ENCODE measurements at regions not wholly inside any gene's neighbourhood (a gene's known extent, or its start where the extent isn't known, plus 50 kb on each side); places are given as distances from the start of the nearest gene placed in this dataset.

DNA sequence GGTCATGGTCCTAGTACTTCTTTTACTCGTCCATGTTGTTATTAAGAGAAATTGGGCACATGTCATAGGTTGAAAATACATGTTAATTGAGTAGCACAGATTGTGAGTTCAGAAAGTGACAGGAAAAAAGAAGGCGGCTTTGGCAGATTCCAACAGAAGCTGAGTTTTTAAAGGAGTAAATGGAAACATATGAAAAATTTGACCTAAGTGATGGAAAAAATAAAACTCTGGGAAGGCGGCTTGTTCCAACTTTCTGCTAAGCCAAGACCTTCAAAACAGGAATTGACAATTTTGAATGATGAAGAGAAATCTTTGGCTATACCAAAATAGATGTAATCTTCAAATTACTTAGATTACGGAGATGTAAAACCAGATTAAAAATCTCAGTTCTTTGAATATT, 868.0 kb downstream of the EPHA4 start:
- H3K9me3 ChIP-seq, result peaks cover 0 to 2% of the 10 kb centered on the region in 2 donors
- H3K27ac ChIP-seq, result no peak overlapping the region
- no peaks in the 10 kb centered on the region for H3K27me3 ChIP-seq
- TF ChIP-seq, protein P1, sequence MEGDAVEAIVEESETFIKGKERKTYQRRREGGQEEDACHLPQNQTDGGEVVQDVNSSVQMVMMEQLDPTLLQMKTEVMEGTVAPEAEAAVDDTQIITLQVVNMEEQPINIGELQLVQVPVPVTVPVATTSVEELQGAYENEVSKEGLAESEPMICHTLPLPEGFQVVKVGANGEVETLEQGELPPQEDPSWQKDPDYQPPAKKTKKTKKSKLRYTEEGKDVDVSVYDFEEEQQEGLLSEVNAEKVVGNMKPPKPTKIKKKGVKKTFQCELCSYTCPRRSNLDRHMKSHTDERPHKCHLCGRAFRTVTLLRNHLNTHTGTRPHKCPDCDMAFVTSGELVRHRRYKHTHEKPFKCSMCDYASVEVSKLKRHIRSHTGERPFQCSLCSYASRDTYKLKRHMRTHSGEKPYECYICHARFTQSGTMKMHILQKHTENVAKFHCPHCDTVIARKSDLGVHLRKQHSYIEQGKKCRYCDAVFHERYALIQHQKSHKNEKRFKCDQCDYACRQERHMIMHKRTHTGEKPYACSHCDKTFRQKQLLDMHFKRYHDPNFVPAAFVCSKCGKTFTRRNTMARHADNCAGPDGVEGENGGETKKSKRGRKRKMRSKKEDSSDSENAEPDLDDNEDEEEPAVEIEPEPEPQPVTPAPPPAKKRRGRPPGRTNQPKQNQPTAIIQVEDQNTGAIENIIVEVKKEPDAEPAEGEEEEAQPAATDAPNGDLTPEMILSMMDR (IDR thresholded peaks at IDR 0.05), result no peak
- no peaks in the 10 kb centered on the region for H3K4me1 ChIP-seq
- intact Hi-C loops (cut with DNase I), result no loop called here
- H3K4me3 ChIP-seq, result no peak overlapping the region
- no peaks in the 10 kb centered on the region for H3K36me3 ChIP-seq
- ATAC-seq, result no peak
- DNase-seq, result no peak

- TF ChIP-seq, protein P1 (IDR thresholded peaks at IDR 0.05), result no peak
- peaks cover 0 to 2% of the 10 kb centered on the region in 2 donors for H3K9me3 ChIP-seq
- DNase-seq (no peak), ATAC-seq (no peak)
- intact Hi-C loops (cut with DNase I), result no loop called here
- H3K36me3 ChIP-seq, result no peaks in the 10 kb centered on the region
- no peaks in the 10 kb centered on the region for H3K4me1 ChIP-seq
- H3K27me3 ChIP-seq, result no peaks in the 10 kb centered on the region
- H3K27ac ChIP-seq, result no peak overlapping the region
- H3K4me3 ChIP-seq, result no peak overlapping the region
Measured at GRCh38 chr2:220704810-220705209, 867.3 kb downstream of the EPHA4 start.

DNA sequence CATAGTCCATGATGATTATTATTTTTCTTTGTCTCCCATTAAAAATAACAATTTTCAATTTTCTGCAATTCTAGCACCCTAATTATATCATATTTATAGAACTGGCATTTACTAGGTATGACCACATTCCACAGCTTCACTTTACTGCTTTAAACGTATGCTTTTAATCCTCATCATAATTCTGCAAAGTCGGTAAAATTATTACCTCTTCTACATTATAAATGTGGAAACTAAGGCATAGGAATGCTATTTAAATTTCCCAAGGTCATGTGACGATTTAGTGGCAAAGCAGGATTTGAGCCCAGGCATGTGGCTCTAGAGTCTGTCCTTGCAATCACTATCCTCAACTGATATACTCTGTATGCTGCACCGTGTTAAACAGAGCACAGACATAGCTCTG, 866.4 kb downstream of the EPHA4 start:
- Histone ChIP-seq H3K27ac (no peak overlapping the region), H3K9me3 (peaks cover 0 to 2% of the 10 kb centered on the region in 2 donors), H3K27me3 (no peaks in the 10 kb centered on the region), H3K4me3 (no peak overlapping the region), H3K36me3 (no peaks in the 10 kb centered on the region), H3K4me1 (no peaks in the 10 kb centered on the region)
- TF ChIP-seq, protein P1 (IDR thresholded peaks at IDR 0.05), result no peak
- no peak for ATAC-seq
- no peak for DNase-seq
- intact Hi-C loops (cut with DNase I), result no loop called here

DNA sequence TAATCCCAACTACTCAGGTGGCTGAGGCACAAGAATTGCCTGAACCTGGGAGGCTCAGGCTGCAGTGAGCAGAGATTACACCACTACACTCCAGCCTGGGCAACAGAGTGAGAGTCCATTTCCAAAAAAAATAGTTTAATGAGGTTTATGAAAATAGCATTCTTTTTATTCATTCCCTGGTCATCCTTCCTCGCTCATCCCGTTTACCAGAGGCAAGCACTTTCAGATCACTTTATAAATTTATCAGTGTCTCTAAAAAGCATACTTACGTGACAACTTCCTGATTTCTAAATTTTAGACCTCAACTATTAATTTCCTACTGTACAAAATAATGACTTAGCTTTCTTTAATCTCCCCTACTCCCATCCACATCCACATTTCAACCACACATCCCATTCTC, 864.8 kb downstream of the EPHA4 start:
- H3K27me3 ChIP-seq, result no peaks in the 10 kb centered on the region
- intact Hi-C loops (cut with DNase I), result no loop called here
- no peaks in the 10 kb centered on the region for H3K4me1 ChIP-seq
- H3K36me3 ChIP-seq, result no peaks in the 10 kb centered on the region
- ATAC-seq, result no peak
- DNase-seq, result no peak
- no peak overlapping the region for H3K4me3 ChIP-seq
- no peak overlapping the region for H3K27ac ChIP-seq
- TF ChIP-seq, protein P1 (IDR thresholded peaks at IDR 0.05), result no peak
- H3K9me3 ChIP-seq, result no peaks in the 10 kb centered on the region

GRCh38 chr2:220708366-220708765, 863.7 kb downstream of the EPHA4 start:
- TF ChIP-seq, protein P1 (IDR thresholded peaks at IDR 0.05), result no peak
- ATAC-seq, result no peak
- Histone ChIP-seq H3K27ac (no peak overlapping the region), H3K4me3 (no peak overlapping the region), H3K9me3 (no peaks in the 10 kb centered on the region), H3K36me3 (no peaks in the 10 kb centered on the region), H3K4me1 (no peaks in the 10 kb centered on the region), H3K27me3 (no peaks in the 10 kb centered on the region)
- no peak for DNase-seq
- intact Hi-C loops (cut with DNase I), result no loop called here
